ENCODE measurements at regions not wholly inside any gene's neighbourhood (a gene's known extent, or its start where the extent isn't known, plus 50 kb on each side); places are given as distances from the start of the nearest gene placed in this dataset.
A peak's percentile ranks its signal among the peaks of the same experiment; 100 is the strongest.

DNA sequence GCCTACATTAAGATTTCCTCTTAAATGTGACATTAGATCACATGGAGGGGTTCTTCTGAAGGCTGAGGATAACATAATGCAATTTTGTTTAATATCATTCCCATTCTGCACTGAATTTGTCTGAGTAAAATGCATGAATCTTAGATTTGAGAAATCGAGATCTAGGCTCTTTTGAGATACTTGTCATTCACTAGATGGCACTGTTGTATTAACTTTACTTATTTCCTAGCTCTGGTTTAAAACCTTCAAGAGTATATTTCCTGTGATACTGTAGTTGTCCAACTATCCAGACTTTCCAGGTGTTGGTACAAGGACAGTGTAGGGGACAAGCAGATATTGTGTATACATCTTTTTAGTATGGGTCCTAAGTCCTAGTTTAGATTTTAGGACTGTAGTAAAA lies 91.7 kb upstream of the SEL1L start:
- Mint-ChIP-seq H3K4me1 (no peaks in the 10 kb centered on the region), H3K4me3 (no peak overlapping the region), H3K27me3 (ENCODE audit: insufficient read depth, low read depth, poor library complexity) (peaks cover 3% of the 10 kb centered on the region), H3K36me3 (ENCODE audit: low read depth) (no peaks in the 10 kb centered on the region; the same call in 2 of the 3 replicates), H3K9me3 (peaks cover 4% of the 10 kb centered on the region; the same call in 1 of the 3 replicates), H3K27ac (no peak overlapping the region)
- H3K27me3 ChIP-seq (ENCODE audit: insufficient read depth): no peaks in the 10 kb centered on the region
- H3K4me1 ChIP-seq (ENCODE audit: insufficient read depth): 0 out of 2 replicates have a peak, but pooled peaks cover under 1% of the 10 kb centered on the region
- no peaks in the 10 kb centered on the region for H3K36me3 ChIP-seq (ENCODE audit: insufficient read depth)
- peaks cover 9% of the 10 kb centered on the region; the same call in 1 of the 2 replicates for H3K9me2 ChIP-seq (ENCODE audit: insufficient read depth)
- no peak overlapping the region for H3K4me3 ChIP-seq
- ATAC-seq (peak; percentile 47; the same call in 2 of the 3 replicates), DNase-seq (ENCODE audit: low spot score) (peak; percentile 67)
- no peaks in the 10 kb centered on the region for H3K79me2 ChIP-seq (replicated peaks; ENCODE audit: insufficient read depth)
- H3K27ac ChIP-seq (ENCODE audit: low read depth): no peak overlapping the region
- H3F3A ChIP-seq (replicated peaks; ENCODE audit: low read depth): no peaks in the 10 kb centered on the region
- H4K20me1 ChIP-seq (replicated peaks; ENCODE audit: insufficient read depth): no peaks in the 10 kb centered on the region
- no peak overlapping the region for H3K4me2 ChIP-seq
- no peak overlapping the region for H2AFZ ChIP-seq
- TF ChIP-seq, protein P1, sequence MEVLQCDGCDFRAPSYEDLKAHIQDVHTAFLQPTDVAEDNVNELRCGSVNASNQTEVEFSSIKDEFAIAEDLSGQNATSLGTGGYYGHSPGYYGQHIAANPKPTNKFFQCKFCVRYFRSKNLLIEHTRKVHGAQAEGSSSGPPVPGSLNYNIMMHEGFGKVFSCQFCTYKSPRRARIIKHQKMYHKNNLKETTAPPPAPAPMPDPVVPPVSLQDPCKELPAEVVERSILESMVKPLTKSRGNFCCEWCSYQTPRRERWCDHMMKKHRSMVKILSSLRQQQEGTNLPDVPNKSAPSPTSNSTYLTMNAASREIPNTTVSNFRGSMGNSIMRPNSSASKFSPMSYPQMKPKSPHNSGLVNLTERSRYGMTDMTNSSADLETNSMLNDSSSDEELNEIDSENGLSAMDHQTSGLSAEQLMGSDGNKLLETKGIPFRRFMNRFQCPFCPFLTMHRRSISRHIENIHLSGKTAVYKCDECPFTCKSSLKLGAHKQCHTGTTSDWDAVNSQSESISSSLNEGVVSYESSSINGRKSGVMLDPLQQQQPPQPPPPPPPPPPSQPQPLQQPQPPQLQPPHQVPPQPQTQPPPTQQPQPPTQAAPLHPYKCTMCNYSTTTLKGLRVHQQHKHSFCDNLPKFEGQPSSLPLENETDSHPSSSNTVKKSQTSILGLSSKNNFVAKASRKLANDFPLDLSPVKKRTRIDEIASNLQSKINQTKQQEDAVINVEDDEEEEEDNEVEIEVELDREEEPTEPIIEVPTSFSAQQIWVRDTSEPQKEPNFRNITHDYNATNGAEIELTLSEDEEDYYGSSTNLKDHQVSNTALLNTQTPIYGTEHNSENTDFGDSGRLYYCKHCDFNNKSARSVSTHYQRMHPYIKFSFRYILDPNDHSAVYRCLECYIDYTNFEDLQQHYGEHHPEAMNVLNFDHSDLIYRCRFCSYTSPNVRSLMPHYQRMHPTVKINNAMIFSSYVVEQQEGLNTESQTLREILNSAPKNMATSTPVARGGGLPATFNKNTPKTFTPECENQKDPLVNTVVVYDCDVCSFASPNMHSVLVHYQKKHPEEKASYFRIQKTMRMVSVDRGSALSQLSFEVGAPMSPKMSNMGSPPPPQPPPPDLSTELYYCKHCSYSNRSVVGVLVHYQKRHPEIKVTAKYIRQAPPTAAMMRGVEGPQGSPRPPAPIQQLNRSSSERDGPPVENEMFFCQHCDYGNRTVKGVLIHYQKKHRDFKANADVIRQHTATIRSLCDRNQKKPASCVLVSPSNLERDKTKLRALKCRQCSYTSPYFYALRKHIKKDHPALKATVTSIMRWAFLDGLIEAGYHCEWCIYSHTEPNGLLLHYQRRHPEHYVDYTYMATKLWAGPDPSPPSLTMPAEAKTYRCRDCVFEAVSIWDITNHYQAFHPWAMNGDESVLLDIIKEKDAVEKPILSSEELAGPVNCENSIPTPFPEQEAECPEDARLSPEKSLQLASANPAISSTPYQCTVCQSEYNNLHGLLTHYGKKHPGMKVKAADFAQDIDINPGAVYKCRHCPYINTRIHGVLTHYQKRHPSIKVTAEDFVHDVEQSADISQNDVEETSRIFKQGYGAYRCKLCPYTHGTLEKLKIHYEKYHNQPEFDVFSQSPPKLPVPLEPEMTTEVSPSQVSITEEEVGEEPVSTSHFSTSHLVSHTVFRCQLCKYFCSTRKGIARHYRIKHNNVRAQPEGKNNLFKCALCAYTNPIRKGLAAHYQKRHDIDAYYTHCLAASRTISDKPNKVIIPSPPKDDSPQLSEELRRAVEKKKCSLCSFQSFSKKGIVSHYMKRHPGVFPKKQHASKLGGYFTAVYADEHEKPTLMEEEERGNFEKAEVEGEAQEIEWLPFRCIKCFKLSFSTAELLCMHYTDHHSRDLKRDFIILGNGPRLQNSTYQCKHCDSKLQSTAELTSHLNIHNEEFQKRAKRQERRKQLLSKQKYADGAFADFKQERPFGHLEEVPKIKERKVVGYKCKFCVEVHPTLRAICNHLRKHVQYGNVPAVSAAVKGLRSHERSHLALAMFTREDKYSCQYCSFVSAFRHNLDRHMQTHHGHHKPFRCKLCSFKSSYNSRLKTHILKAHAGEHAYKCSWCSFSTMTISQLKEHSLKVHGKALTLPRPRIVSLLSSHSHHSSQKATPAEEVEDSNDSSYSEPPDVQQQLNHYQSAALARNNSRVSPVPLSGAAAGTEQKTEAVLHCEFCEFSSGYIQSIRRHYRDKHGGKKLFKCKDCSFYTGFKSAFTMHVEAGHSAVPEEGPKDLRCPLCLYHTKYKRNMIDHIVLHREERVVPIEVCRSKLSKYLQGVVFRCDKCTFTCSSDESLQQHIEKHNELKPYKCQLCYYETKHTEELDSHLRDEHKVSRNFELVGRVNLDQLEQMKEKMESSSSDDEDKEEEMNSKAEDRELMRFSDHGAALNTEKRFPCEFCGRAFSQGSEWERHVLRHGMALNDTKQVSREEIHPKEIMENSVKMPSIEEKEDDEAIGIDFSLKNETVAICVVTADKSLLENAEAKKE (CRISPR knock-in tag; IDR thresholded peaks at IDR 0.05): no peak
- TF ChIP-seq CTCF (conservative IDR thresholded peaks at IDR 0.05; ENCODE audit: low read depth in 2 of 2): peak; percentile 59 to 75
- TF ChIP-seq STAT1 (IDR thresholded peaks at IDR 0.05; ENCODE audit: unreplicated experiment): no peak
- no peak for TF ChIP-seq ETS1 (IDR thresholded peaks at IDR 0.05)
- no peak for TF ChIP-seq REST (IDR thresholded peaks at IDR 0.05; ENCODE audit: unreplicated experiment)
- no peak for TF ChIP-seq POLR2AphosphoS5 (IDR thresholded peaks at IDR 0.05; ENCODE audit: low read depth)
- no peak for TF ChIP-seq NANOG (IDR thresholded peaks at IDR 0.05; ENCODE audit: borderline replicate concordance)

Measured in GM23338 (cell line).